NAMALWA (cell line): ENCODE measurements at regions not wholly inside any gene's neighbourhood (a gene's known extent, or its start where the extent isn't known, plus 50 kb on each side); places are given as distances from the start of the nearest gene placed in this dataset.
"Not testable (repeated sequence)": the region's sequence is repeated elsewhere in the genome, so short reads cannot be mapped to it uniquely, and the experiment has no call there.

Source experiments
- DNase-seq: peaks from one replicate; pipeline ENCODE4 v3.0.0-alpha.2; 2015; ENCODE audit warnings: low spot score

DNA sequence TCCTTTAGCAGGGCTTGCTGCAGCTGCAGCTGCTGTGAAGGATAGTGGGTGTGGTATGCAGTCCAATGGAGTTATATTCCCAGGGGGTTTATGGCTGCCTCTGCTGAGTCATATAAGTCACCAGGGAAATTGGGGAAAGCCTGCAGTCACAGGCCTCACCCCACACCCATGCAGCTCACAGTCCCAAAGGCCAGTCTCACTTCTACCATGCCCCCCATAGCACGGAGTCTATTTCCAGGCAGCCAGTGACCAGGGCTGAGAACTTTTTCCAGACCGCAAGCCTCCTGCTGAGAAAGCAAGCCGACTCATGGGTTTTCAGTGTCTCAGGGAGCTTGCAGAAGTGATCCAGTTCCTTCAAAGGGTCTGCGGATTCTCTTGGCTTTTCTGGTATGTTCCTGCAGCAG is 322.4 kb upstream of the CLEC14A start:
- DNase-seq, result no peak

DNA sequence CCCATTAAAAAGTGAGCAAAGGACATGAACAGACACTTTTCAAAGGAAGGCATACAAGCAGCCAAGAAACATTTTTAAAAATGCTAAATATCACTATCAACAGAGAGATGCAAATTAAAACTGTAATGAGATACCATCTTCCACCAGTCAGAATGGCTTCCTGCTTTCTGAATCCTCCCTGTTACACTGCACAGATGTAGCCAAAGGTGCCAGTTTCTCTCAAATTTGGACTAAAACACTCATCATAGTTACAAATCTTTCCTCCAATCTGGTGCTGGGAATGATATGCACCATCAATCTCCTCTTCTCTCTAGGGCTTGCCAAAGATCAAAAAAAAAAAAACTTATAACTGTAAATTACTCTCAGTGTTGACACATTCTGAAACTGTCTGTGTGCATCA is 311.8 kb upstream of the CLEC14A start:
- no peak for DNase-seq

DNA sequence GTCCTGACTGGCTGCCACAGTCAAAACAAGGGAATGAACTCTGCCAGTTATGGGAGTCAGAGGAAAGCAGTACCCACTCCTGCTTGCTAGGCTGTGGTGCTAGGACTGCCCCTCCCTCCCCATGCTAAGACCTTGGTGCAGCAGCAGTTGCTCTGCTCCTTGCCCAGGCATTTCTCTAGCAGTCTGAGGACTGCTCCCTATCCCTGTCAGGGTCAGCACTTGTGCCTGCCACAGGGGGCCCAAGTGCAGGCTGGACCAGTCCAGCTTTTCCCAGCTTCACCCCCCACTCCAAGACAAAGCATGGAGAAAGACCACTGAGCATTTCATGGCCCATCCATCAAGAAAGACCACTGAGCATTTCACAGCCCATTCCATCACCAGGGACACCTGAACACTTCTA is 305.8 kb upstream of the CLEC14A start:
- no peak for DNase-seq

DNA sequence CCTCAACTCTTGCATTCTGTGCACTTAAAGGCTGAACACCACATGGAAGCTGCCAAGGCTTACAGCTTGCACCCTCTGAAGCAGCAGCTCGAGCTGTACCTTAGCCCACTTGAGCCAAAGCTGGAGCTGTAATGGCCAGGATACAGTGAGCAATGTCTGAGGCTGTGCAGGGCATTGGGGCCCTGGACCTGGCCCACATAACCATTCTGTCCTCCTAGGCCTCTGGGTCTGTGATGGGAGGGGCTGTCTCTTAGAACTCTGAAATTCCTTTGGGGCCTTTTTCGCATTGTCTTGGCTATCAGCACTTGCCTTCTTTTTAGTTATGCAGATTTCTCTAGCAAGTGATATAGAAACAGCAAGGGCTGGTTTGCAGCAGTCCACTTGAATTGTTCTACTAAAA is 303.8 kb upstream of the CLEC14A start:
- DNase-seq, result no peak

DNA sequence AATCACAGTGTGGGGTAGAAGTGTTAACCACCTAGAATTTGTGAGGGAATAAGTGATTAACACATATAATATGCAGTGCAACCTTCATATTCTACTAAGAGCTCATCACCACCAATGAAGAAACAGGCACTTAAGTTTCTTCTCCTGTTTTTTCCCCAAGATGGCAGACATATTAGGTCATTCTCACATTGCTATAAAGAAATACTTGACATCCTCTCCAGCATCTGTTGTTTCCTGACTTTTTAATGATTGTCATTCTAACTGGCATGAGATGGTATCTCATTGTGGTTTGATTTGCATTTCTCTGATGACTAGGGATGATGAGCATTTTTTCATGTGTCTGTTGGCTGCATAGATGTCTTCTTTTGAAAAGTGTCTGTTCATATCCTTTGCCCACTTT is 301.5 kb upstream of the CLEC14A start:
- DNase-seq, result not testable (repeated sequence)

DNA sequence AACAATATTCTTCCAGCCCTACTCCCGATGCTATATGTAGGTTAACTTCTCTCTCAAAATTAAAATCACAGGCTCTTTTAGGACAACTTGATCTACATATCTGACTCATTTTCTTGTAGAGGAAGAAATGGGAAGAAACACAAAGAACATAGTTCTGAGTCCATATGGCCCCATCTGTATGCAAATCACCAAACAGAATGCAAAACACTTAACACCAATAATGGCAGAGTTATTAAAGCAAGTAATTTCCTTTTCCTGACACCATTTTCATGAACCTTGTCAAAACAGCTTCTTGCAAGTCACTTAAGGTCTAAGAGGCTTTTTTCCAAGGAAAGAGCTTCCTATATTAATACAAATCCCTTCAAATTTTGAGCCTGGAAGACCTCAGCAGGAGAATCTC is 300.4 kb upstream of the CLEC14A start:
- no peak for DNase-seq

DNA sequence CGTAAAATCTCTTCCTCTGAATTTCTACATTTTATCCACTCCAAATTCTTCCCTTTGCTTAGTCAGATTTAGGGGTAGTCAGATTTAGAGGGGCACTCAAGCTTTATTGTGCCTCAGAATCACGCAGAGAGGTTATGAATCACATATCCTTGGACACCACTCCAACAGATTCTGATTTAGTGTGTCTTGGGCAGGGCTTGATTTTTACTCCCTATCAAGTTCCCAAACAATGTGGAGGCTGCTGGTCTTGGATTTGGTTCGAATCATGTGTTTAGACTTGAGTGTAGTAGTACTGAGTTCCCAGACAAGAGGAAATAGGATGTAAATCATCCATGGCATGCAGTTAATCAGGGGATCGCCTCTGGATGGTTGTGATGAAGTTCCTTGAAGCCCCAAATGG is 298.1 kb upstream of the CLEC14A start:
- DNase-seq, result no peak

DNA sequence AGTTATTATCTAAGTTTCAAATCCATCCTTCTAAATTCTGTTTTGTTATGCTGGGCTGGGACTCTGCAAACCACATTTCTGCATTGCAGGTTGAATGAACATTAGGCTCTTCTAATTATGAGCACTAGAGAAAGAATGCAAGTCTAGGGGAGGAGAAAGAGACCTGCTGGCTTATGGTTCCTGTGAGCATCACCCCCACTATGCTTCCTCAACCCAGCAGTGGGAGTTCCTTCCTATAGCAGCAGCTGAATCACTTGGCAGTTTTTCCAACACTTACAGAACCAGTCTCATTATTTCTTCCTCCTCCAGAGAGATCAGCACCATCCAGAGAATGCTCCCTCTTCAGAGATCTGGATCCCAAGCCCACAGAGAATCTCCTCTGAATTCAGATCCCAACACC is 297.7 kb upstream of the CLEC14A start:
- no peak for DNase-seq

DNA sequence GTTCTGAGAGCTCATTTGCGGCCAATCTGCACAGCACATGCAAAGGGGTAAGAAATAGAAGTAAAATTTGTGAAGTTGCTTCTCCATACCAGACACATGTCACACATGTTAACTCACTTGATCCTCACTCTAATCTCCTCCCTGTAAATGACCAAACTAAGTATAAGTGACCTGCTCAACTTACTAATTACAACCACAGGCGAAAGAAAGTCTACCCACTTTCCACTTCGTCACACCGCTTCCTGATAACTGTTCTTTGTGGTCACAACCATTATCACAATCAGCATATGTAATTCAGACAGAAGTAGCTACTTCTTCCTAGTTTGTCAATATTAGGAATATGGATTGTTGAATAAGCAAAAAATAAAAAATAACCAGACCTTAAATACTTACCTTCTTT is 293.7 kb upstream of the CLEC14A start:
- DNase-seq, result no peak

DNA sequence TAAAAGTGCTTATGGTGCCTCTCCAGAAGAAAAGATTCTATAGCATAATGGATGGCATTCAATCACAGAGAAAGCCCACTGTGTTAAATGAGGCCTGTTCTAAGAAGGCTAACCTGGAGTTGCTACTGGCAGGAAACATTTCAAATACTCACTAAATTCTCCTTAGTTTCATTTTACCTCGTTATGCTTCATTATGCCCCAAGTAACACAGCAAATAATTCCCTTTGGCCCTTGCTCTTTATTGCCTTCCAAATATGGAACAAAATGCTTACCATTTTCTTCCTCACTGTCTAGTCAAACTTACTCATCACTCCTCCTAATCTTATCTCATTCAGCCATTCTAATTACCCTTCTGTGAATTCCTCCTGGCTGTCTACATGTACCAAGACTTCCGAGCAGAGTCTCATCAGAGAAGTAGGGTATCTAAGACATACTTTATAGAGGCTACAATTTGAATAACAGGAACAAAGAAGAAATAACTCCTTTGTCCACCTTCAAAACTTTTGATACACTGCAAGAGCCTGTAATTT is 292.1 kb upstream of the CLEC14A start:
- no peak for DNase-seq

DNA sequence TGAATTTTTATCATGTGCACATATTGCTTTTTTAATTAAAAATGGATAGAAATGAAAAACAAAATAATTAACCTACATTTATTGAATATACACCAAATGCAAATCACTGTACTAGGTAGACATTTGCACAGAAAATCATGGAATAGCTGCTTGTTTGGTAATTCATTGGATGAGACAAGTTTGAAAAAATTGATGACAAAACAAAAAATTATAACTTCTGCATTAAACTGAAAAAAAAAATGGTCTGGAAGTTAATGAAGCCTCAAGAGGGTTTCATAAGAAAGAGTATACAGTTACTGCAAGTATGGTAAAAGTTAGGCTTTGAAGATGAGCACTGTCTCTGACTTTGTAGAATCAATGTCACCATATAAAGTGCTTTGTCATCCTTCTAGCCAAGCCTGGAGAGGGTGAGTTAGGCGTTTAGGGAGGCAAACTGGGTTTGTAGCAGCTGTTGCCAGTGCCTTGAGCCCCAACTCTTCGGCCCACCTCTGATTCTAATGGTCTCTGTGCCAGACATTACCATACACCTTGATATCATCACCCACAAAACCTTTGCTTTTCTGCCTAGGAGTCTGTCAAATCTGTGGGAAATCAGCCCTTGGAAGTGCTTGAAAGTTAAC is 291.1 kb upstream of the CLEC14A start:
- DNase-seq, result no peak

DNA sequence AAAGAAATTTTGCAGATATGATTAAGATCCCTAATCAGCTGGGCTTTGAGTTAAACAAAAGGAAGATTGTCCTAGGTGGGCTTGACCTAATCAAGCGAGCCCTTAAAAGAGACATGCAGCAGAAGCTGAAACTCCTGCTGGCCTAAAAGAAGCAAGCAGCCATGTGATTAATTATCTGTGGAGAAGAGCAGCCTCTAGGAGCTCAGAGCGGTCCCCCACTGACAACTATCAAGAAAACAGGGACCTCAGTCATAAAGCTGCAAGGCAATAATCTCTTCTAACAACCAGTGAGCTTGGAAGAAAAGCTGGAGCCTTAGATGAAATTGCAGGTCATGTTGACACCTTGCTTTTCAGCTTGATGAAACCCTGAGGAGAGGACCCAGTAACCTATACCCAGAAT is 288.9 kb upstream of the CLEC14A start:
- DNase-seq, result no peak

DNA sequence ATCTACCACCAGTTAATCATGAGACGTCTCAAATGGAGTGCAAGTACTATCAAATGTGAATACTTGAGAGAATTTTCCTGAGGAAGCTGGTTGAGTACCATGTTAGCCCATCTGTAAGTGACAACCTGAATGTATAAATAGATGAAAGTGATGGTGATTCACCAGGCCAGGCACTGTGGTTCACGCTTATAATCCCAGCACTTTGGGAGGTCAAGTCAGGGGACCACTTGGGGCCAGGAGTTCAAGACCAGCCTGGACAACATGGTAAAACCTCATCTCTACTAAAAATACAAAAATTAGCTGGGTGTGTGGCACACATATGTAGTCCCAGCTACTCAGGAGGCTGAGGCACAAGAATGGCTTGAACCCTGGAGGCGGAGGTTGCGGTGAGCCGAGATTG is 288.0 kb upstream of the CLEC14A start:
- DNase-seq, result not testable (repeated sequence)

DNA sequence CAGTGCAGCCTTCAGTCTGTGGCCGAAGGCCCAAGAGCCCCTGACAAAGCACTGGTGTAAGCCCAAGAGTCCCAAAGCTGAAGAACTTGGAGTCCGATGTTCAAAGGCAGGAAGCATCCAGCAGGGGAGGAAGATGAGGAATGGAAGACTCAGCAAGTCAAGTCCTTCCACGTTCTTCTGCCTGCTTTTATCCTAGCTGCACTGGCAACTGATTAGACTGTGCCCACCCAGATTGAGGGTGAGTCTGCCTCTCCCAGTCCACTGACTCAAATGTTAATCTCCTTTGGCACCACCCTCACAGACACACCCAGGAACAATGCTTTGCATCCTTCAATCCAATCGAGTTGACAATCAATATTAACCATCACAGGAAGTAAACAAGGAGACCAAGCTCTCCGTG is 282.2 kb upstream of the CLEC14A start:
- not testable (repeated sequence) for DNase-seq

DNA sequence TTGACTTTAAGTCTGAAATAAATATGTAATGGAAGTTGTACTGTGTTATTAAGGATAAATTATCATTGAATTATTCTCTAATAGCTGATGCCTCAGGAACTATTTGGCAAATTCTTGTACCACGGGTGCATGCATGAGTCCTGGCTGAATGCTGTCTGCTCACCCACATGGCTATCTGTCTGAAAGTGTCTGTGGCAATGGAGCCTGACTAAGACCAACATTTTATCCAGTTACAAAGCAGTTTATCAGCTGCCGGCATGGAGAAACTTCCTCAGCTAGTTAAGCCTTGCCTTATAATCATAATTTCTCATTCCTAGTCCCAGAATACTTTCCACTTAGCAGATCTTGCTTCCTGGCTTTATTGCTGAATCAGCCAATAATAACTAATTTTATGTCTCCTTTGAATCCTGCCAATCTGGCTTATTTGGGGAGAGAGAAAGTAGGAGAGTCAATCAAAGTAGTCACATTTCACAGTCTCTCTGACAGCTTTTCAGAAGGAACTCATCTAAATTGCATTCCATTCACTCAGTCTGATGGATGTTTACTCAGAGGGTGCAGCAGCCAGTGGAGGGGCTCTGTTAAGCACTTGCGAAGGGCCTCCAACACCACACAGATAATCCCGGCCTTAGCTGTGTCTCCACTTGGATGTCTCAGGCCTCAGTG is 280.6 kb upstream of the CLEC14A start:
- no peak for DNase-seq

DNA sequence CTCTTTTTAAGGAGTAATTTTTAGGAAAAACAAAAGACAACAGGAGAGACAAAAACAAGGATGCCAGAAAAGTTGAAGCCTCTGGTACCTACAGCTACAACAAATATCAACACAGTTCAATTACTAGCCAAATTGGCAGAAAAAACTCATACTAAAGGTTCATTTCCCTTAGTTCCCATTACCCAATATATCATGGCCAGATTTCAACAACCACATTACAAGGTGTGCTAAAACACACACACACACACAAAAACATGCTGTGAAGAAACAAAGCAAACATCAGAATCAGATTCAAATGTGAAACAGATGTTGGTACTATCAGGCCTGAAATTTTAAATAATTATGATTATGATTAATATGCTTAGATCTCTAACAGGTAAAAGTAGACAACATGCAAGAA is 272.7 kb upstream of the CLEC14A start:
- DNase-seq, result no peak

DNA sequence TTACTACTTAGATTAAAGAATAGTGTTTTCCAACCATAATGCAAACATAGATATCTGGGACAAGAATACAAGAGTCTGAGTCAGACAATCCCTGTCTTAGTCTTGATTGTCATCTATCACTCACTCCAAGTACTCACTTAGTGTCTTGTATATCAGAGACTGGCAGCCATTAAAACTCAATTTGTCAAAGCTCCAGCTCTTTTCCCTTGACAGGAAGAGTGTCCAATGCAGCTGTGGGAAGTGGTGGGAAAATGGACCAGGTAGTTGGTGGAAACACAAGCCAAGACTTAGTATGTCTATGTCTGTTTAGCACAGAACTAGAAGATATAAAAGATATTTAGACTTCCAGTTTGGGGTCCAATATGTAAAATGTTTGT is 271.6 kb upstream of the CLEC14A start:
- no peak for DNase-seq

DNA sequence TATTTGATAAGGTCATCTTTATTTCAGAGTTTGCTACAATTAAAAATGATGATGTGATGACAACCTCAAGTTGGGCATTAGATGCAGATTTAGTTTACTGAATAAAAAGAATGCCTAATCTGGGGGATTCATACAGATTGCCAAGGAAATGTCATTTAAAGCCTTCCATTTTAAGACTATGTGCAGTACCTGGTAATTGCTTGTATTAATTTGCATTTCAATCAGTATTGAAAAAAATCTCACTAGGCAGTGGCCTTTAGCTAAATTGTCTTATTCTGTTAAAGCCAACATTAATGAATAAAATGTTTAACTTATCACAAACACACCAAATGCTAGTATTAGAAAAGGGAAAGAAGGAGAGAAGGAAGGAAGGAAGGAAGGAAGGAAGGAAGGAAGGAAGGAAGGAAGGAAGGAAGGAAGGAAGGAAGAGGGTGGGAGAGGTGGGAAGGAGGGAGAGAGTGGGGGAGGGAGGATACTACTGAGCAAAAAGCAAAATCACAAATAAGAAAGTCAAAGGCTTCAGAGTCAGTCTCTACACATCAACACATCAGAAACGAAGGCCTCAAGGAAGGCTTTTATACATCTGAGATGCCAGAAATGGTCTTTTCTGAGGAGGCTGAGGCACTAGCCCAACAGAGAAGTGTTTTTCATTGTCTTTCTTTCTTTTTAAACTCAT is 271.1 kb upstream of the CLEC14A start:
- DNase-seq, result no peak

DNA sequence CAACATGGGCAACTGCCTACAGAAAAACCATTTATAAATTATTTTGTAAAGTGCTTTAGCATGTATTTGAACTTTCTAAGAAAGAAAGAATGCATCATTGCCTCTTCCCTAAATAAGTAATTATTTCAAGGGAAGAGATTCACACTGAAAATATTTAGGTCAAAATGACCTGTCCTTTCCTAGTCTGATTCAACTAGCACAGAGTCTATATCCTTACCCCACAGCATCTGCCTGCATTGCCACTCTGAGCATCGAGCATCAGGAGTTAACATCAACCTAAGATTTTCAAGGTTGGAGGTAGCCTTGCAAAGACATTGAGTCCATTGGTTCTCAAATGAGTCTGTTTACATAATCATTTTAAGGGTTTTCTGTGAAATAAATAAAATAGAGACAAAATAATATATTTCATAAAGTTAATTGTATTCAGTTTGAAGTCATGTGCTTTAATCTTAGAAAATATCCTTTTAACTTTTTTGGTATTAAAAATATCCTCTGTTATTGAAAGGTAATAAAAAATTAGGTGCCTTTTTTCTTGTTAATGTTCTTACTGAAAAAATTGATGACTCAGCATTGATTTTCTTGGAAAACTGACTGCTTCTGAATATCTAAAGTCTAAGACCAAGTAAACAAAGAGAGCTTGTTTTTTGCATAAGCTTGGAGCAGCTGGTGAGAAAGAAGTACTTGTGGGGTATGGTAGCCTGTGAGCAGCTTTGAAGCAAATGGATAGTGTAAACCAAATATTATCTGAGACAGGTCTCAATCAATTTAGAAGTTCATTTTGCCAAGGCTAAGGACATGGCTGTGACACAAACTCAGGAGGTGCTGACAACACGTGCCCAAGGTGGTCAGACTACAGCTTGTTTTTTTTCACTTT is 269.0 kb upstream of the CLEC14A start:
- no peak for DNase-seq

DNA sequence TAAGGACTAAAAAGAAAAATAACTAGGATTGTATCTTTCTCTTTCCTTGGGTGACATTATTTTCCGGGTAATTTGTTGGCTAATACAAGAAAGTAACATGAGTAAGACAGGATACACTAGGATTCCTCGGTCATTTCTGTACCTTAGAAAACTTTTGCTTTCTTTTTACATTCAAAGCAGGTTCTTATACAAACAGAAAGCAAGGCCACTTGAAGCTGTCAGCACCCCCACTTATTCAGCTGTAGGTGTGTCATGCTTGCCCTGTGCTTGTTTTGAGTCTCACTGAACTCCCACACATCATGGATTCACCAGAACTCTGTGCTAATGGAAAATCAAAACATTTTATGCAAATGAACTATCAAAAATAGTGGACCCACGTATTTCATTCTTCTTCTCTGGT is 266.8 kb upstream of the CLEC14A start:
- no peak for DNase-seq

DNA sequence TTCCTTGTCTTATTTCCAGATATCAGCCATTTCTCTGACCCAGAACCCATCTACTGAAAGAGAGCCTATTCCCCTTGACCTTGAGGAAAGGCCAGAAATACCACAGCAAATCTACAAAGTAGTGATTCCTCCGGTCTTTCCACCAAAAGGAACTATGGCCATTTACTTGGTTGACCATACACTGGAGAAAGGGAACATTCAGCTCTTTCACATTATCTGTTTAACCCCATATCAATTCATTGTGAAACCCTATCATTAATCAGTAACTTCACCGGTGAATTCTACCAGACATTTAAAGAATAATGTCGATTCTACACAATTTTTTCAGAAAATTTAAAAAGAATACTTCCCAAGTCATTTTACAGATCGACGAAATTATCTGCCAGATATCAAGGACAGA is 265.7 kb upstream of the CLEC14A start:
- no peak for DNase-seq

DNA sequence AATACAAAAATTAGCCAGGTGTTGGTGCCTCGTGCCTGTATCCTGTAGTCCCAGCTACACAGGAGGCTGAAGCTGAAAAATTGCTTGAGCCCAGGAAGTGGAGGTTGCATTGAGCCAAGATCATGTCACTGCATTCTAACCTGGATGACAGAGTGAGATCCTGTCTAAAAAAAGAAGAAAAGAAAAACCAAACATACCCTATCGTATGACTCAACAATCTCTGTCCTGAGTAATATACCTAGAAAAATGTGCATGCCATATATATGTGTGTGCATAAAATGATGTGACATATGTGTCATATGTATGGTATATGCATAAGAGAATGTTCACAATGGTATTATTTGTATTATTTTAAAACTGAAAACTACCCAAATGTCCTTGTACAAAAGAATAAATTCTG is 261.5 kb upstream of the CLEC14A start:
- no peak for DNase-seq

DNA sequence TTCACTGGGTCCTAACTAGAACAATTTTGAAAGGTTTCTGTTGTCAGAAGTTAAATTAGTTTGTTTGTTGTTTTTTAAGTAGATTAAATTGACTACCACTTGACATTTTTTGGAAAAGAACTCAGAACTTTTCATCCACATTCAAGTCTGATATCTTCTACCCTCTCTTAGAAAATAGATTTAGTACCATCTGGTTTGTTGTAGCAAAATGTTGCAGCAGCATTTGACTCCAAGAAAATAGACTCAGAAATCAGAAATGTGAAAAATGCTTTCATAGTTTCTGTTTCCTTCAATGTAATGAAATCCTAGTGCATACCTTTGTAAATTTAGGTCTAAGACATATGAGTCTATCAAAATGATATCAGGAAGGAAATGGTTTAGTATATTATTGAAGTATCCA is 256.3 kb upstream of the CLEC14A start:
- no peak for DNase-seq
